WERI-Rb-1 (cell line): ENCODE measurements at regions not wholly inside any gene's neighbourhood (a gene's known extent, or its start where the extent isn't known, plus 50 kb on each side); places are given as distances from the start of the nearest gene placed in this dataset.
A peak's percentile ranks its signal among the peaks of the same experiment; 100 is the strongest.

Experiments used
- DNase-seq: peaks from one replicate; pipeline ENCODE4 v3.0.0-alpha.2; 2020
- H3K27ac ChIP-seq: fragments of 250-450 bp; sonication (Bioruptor Pico); 2 replicates; pipeline ENCODE4 v1.5.1; 2020; ENCODE audit warnings: mild to moderate bottlenecking, moderate library complexity
- H3K27me3 ChIP-seq: fragments of 250-450 bp; sonication (Bioruptor Pico); 2 replicates; pipeline ENCODE4 v1.5.1; 2021; ENCODE audit warnings: mild to moderate bottlenecking, low read depth, moderate library complexity; ENCODE audit not compliant: insufficient read depth, severe bottlenecking
- H3K36me3 ChIP-seq: fragments of 250-450 bp; sonication (Bioruptor Pico); 2 replicates; pipeline ENCODE4 v1.5.1; 2020; ENCODE audit warnings: mild to moderate bottlenecking, moderate library complexity
- H3K4me3 ChIP-seq: 2 replicates; pipeline ENCODE4 v1.5.1; 2011; ENCODE audit warnings: low read depth, mild to moderate bottlenecking, control low read depth, low read length
- H3K9me3 ChIP-seq: fragments of 250-450 bp; sonication (Bioruptor Pico); 2 replicates; pipeline ENCODE4 v1.5.1; 2021; ENCODE audit warnings: mild to moderate bottlenecking, moderate library complexity; ENCODE audit not compliant: severe bottlenecking
- CTCF ChIP-seq: IDR thresholded peaks from 2 replicates; pipeline ENCODE4 v1.5.1; 2011; ENCODE audit warnings: low read depth, mild to moderate bottlenecking, control low read depth, inconsistent platforms, low read length

- Histone ChIP-seq H3K27ac (no peak overlapping the region), H3K9me3 (no peaks in the 10 kb centered on the region), H3K36me3 (no peaks in the 10 kb centered on the region), H3K27me3 (no peaks in the 10 kb centered on the region), H3K4me3 (no peak overlapping the region)
- no peak for DNase-seq
- peak; percentile 48; the same call in 1 of the 2 replicates for TF ChIP-seq CTCF
Measured at GRCh38 chr11:115984228-115984627, 480.0 kb upstream of the CADM1 start.

GRCh38 chr11:115982666-115983065, 478.5 kb upstream of the CADM1 start:
- Histone ChIP-seq H3K27me3 (no peaks in the 10 kb centered on the region), H3K36me3 (no peaks in the 10 kb centered on the region), H3K9me3 (no peaks in the 10 kb centered on the region), H3K27ac (no peak overlapping the region), H3K4me3 (no peak overlapping the region)
- TF ChIP-seq CTCF = no peak
- DNase-seq = no peak

GRCh38 chr11:115981814-115982471, 477.7 kb upstream of the CADM1 start:
- TF ChIP-seq CTCF = no peak
- Histone ChIP-seq H3K27ac (no peak overlapping the region), H3K36me3 (no peaks in the 10 kb centered on the region), H3K27me3 (no peaks in the 10 kb centered on the region), H3K4me3 (no peak overlapping the region), H3K9me3 (no peaks in the 10 kb centered on the region)
- DNase-seq = no peak

GRCh38 chr11:115981104-115981481, 476.9 kb upstream of the CADM1 start:
- TF ChIP-seq CTCF = no peak
- no peak overlapping the region for H3K27ac ChIP-seq
- no peaks in the 10 kb centered on the region for H3K9me3 ChIP-seq
- H3K4me3 ChIP-seq = no peak overlapping the region
- H3K27me3 ChIP-seq = no peaks in the 10 kb centered on the region
- no peak for DNase-seq
- H3K36me3 ChIP-seq = no peaks in the 10 kb centered on the region

GRCh38 chr11:115980337-115981103, 476.3 kb upstream of the CADM1 start:
- Histone ChIP-seq H3K9me3 (no peaks in the 10 kb centered on the region), H3K27ac (no peak overlapping the region), H3K36me3 (no peaks in the 10 kb centered on the region), H3K27me3 (no peaks in the 10 kb centered on the region), H3K4me3 (no peak overlapping the region)
- no peak for DNase-seq
- TF ChIP-seq CTCF = no peak
